B cell (primary cell): ENCODE measurements at regions not wholly inside any gene's neighbourhood (a gene's known extent, or its start where the extent isn't known, plus 50 kb on each side); places are given as distances from the start of the nearest gene placed in this dataset.

Experiments
- ATAC-seq: fragments of 200-7000 bp; cut with Tn5 transposase; one replicate; pipeline ENCODE4 v1.10.0; 2021; ENCODE audit warnings: low read depth, mild to moderate bottlenecking, moderate number of reproducible peaks, moderate library complexity
- CTCF ChIA-PET: fragments of 350-600 bp; sonication (Branson Sonifier 250); formaldehyde crosslinking; loops from one replicate; lab custom pipeline; 2021; ENCODE audit warnings: antibody characterized with exemption, inconsistent platforms; lab: Charles Lee
- POLR2A ChIA-PET: fragments of 350-600 bp; sonication (Branson Sonifier 250); formaldehyde crosslinking; loops from one replicate; lab custom pipeline; 2021; ENCODE audit warnings: antibody characterized with exemption; lab: Charles Lee
- DNase-seq: peaks from one replicate; pipeline ENCODE4 v3.0.0; 2013
- H2AFZ ChIP-seq: 2 replicates; pipeline ENCODE4 v1.6.1; 2012; ENCODE audit warnings: mild to moderate bottlenecking, low read depth, low read length; ENCODE audit not compliant: insufficient read depth, poor library complexity, severe bottlenecking
- H3K27ac ChIP-seq, 2 donors: 1 replicate in 1 of 2; 2 replicates in 1 of 2; pipeline ENCODE4 v1.5.1; 2012 to 2013; ENCODE audit warnings: low read length in 2 of 2, mild to moderate bottlenecking in 2 of 2, moderate library complexity in 1 of 2
- H3K27me3 ChIP-seq, 4 experiments: fragments of 200-600 bp in 1 of 4; sonication (generic) in 1 of 4; replicated peaks in 1 of 4; 1 replicate in 2 of 4; 2 replicates in 2 of 4; pipeline versions ENCODE4 v1.6.1 to v1.7.0; 2013 to 2016; ENCODE audit warnings: low read length in 3 of 4, mild to moderate bottlenecking in 2 of 4, mixed read lengths in 1 of 4, moderate library complexity in 1 of 4; ENCODE audit not compliant: insufficient read depth in 4 of 4, control insufficient read depth in 3 of 4; ENCODE audit errors: control extremely low read depth in 1 of 4
- H3K36me3 ChIP-seq, 2 experiments: replicated peaks in 1 of 2; 1 replicate in 1 of 2; 2 replicates in 1 of 2; pipeline versions ENCODE4 v1.6.1 to v1.7.1; 2013; ENCODE audit warnings: low read length in 1 of 2; ENCODE audit not compliant: insufficient read depth in 2 of 2, control insufficient read depth in 1 of 2; ENCODE audit errors: control extremely low read depth in 1 of 2, extremely low read depth in 1 of 2
- H3K4me1 ChIP-seq, 2 donors: fragments of 200-600 bp in 1 of 2; sonication (generic) in 1 of 2; 1 replicate in 1 of 2; 2 replicates in 1 of 2; pipeline versions ENCODE4 v1.5.1 to v1.6.1; 2013 to 2017; ENCODE audit warnings: low read length in 2 of 2; ENCODE audit not compliant: control insufficient read depth in 2 of 2, insufficient read depth in 2 of 2
- H3K4me2 ChIP-seq: replicated peaks from 2 replicates; pipeline ENCODE3; 2012; ENCODE audit warnings: mild to moderate bottlenecking, low read depth, low read length; ENCODE audit not compliant: poor library complexity, severe bottlenecking
- H3K4me3 ChIP-seq, 5 experiments: fragments of 200-600 bp in 1 of 5; sonication (generic) in 1 of 5; 1 replicate in 3 of 5; 2 replicates in 2 of 5; pipeline versions ENCODE4 v1.5.1 to v1.7.0; 2011 to 2016; ENCODE audit warnings: low read length in 4 of 5, mild to moderate bottlenecking in 4 of 5, low read depth in 2 of 5, control low read depth in 1 of 5, moderate library complexity in 1 of 5; ENCODE audit not compliant: insufficient read depth in 1 of 5; ENCODE audit errors: control extremely low read depth in 1 of 5, extremely low read depth in 1 of 5
- H3K79me2 ChIP-seq: fragments of 200-600 bp; sonication (generic); one replicate; pipeline ENCODE4 v1.6.0; 2016; ENCODE audit warnings: low read length; ENCODE audit not compliant: control insufficient read depth, insufficient read depth
- H3K9ac ChIP-seq: fragments of 200-600 bp; sonication (generic); 2 replicates; pipeline ENCODE4 v1.6.1; 2017; ENCODE audit warnings: mild to moderate bottlenecking, low read length, moderate library complexity
- H3K9me3 ChIP-seq, 3 donors: one replicate each; pipeline versions ENCODE4 v1.6.1 to v1.7.1; 2013; ENCODE audit warnings: low read length in 2 of 3; ENCODE audit not compliant: control insufficient read depth in 2 of 3, insufficient read depth in 1 of 3; ENCODE audit errors: control extremely low read depth in 1 of 3
- H4K20me1 ChIP-seq: 2 replicates; pipeline ENCODE4 v1.6.0; 2012; ENCODE audit warnings: mild to moderate bottlenecking, low read length; ENCODE audit not compliant: insufficient read depth, control insufficient read depth, poor library complexity, severe bottlenecking
- H3K27ac Mint-ChIP-seq: one replicate; pipeline ENCODE4 v1.8.0; 2021; ENCODE audit warnings: mixed read lengths
- H3K27me3 Mint-ChIP-seq: one replicate; pipeline ENCODE4 v1.8.0; 2021; ENCODE audit warnings: mixed read lengths
- H3K4me1 Mint-ChIP-seq: one replicate; pipeline ENCODE4 v1.8.0; 2021; ENCODE audit warnings: mixed read lengths
- H3K4me3 Mint-ChIP-seq: one replicate; pipeline ENCODE4 v1.8.0; 2021; ENCODE audit warnings: mixed read lengths
- H3K9me3 Mint-ChIP-seq: one replicate; pipeline ENCODE4 v1.8.0; 2022; ENCODE audit warnings: mixed read lengths; ENCODE audit not compliant: insufficient read depth
- CTCF ChIP-seq: fragments of 200-600 bp; IDR thresholded peaks from one replicate; pipeline ENCODE4 v1.8.0; 2022; ENCODE audit warnings: antibody characterized with exemption, mild to moderate bottlenecking
- EZH2 ChIP-seq: IDR thresholded peaks from 2 replicates; pipeline ENCODE4 v1.6.1; 2012; ENCODE audit warnings: borderline replicate concordance, low read depth, mild to moderate bottlenecking, moderate library complexity, low read length; ENCODE audit not compliant: insufficient read depth, poor library complexity, severe bottlenecking
- WGBS: methylation state at CpG from one replicate; pipeline ENCODE4 v1.1.5; 2013; ENCODE audit warnings: missing lambda C conversion rate; ENCODE audit not compliant: insufficient coverage; 5-methylcytosine and 5-hydroxymethylcytosine counted together
- intact Hi-C: fragments of 100-400 bp; cut with micrococcal nuclease; formaldehyde crosslinking; loops from one replicate; pipeline ENCODE4 v1.10.0; 2022

DNA sequence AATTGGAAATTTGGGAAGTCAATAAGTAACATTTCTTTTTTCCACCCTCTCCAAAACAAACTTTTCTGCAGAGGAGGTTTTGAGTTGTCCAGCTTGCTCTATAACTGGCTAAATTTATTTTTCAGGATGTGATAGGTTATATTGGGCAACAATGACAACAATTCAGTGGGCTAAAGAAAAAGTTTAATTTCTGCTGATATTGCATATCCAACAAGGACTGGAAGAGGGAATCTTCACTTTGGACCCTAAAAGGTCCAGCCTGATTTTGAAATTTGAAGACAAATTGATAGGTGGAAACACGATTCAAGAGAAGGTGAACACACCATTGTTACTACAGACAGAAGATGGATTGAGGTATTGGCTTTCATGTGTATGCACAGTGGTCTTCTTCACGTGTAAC is 393.1 kb downstream of the BRINP1 start:
- intact Hi-C loops = no loop called here
- Histone ChIP-seq H3K79me2 (no peaks in the 10 kb centered on the region), H3K4me3 (no peak overlapping the region), H3K4me2 (no peak overlapping the region), H3K4me1 (no peaks in the 10 kb centered on the region), H3K27ac (no peak overlapping the region), H4K20me1 (no peaks in the 10 kb centered on the region), H3K36me3 (no peaks in the 10 kb centered on the region), H3K9me3 (peaks cover 0 to 3% (median 0%) of the 10 kb centered on the region in 3 donors), H3K9ac (no peak overlapping the region), H2AFZ (no peak overlapping the region), H3K27me3 (no peaks in the 10 kb centered on the region)
- no peaks in the 10 kb centered on the region for H3K4me1 Mint-ChIP-seq
- CTCF ChIA-PET = no interaction called here
- H3K9me3 Mint-ChIP-seq = no peaks in the 10 kb centered on the region
- no peaks in the 10 kb centered on the region for H3K27me3 Mint-ChIP-seq
- H3K4me3 Mint-ChIP-seq = no peak overlapping the region
- ATAC-seq (no peak), DNase-seq (no peak)
- H3K27ac Mint-ChIP-seq = no peak overlapping the region
- WGBS = no CpG with 5 or more reads among the region's 2 CpGs
- POLR2A ChIA-PET = no interaction called here
- no peak for TF ChIP-seq EZH2
- no peak for TF ChIP-seq CTCF

GRCh38 chr9:118984607-118985006 is 384.6 kb downstream of the BRINP1 start:
- no peaks in the 10 kb centered on the region for H3K27me3 Mint-ChIP-seq
- WGBS = no CpG with 5 or more reads among the region's 1 CpG
- H3K36me3 ChIP-seq = no peaks in the 10 kb centered on the region

More at GRCh38 chr9:118984607-118985006, 384.6 kb downstream of the BRINP1 start:
- DNase-seq = no peak
- Histone ChIP-seq H3K9ac (no peak overlapping the region), H3K27ac (no peak overlapping the region), H4K20me1 (no peaks in the 10 kb centered on the region), H3K9me3 (no peaks in the 10 kb centered on the region), H3K4me2 (no peak overlapping the region), H3K4me1 (no peaks in the 10 kb centered on the region), H2AFZ (no peak overlapping the region), H3K27me3 (no peaks in the 10 kb centered on the region), H3K79me2 (no peaks in the 10 kb centered on the region), H3K4me3 (no peak overlapping the region)
- ATAC-seq = no peak
- ChIA-PET CTCF (no interaction called here), POLR2A (no interaction called here)
- TF ChIP-seq CTCF (no peak), EZH2 (no peak)
- Mint-ChIP-seq H3K4me3 (no peak overlapping the region), H3K27ac (no peak overlapping the region), H3K9me3 (no peaks in the 10 kb centered on the region), H3K4me1 (no peaks in the 10 kb centered on the region)
- intact Hi-C loops = no loop called here
